GM12801 (cell line): ENCODE measurements at regions not wholly inside any gene's neighbourhood (a gene's known extent, or its start where the extent isn't known, plus 50 kb on each side); places are given as distances from the start of the nearest gene placed in this dataset.

ENCODE experiments used
- TF ChIP-seq, protein P1 (sequence below): IDR thresholded peaks from one replicate; pipeline ENCODE4 v1.5.1; 2011; ENCODE audit warnings: control low read depth; ENCODE audit not compliant: insufficient read length; ENCODE audit errors: extremely low read depth

DNA sequence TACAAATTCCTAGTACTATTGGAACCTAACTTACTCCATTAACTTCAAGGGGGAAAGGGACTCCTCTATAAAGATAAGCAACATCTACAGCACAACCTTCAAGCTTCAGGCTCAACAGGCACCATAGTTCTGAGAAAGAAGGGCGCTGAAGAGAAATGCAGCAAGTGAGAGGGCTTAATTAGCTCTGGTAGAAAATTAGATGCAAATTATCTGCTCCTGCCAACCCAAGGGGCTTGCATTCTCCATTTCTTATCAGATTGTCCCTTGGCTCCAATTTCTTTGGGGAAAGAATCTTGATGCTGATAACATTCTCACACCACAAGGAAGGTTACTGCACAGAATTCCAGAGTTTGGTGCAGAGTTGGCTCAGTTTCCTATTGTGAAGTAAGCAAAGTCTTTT, 214.6 kb downstream of the GABRG2 start:
- TF ChIP-seq, protein P1, sequence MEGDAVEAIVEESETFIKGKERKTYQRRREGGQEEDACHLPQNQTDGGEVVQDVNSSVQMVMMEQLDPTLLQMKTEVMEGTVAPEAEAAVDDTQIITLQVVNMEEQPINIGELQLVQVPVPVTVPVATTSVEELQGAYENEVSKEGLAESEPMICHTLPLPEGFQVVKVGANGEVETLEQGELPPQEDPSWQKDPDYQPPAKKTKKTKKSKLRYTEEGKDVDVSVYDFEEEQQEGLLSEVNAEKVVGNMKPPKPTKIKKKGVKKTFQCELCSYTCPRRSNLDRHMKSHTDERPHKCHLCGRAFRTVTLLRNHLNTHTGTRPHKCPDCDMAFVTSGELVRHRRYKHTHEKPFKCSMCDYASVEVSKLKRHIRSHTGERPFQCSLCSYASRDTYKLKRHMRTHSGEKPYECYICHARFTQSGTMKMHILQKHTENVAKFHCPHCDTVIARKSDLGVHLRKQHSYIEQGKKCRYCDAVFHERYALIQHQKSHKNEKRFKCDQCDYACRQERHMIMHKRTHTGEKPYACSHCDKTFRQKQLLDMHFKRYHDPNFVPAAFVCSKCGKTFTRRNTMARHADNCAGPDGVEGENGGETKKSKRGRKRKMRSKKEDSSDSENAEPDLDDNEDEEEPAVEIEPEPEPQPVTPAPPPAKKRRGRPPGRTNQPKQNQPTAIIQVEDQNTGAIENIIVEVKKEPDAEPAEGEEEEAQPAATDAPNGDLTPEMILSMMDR, result no peak

- TF ChIP-seq, protein P1, result no peak
Observed at GRCh38 chr5:162283609-162284008, 216.0 kb downstream of the GABRG2 start.

DNA sequence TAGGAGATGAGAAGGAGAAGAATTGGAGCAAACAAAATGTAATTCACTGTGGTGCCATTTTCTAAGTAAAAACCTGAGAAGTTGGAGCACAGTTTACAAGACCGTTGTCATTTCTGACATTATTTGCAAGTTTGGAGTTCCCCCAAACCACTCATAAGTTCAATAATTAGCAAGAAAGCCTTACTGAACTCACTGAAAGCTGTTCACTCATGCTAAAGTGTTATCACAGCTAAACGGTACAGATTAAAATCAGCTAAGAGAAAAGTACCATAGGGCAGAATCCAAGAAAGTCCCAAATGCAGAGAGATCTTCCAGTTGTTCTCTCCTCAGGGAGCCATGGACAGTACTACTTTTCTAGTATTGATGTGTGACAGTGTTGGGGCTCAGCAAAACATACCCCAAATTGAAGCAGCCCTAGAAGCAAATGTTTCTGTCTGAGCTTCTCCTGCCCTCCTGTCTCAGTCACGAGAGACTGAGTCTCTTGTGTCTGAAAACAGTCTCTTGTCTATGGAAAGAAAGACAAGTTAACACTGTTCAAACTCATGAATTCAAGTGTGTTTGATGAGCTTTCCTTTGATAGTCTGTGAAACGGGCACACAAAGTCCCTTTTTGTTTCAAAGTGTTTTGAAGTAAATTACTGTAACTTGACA, 221.2 kb downstream of the GABRG2 start:
- TF ChIP-seq, protein P1, result no peak

DNA sequence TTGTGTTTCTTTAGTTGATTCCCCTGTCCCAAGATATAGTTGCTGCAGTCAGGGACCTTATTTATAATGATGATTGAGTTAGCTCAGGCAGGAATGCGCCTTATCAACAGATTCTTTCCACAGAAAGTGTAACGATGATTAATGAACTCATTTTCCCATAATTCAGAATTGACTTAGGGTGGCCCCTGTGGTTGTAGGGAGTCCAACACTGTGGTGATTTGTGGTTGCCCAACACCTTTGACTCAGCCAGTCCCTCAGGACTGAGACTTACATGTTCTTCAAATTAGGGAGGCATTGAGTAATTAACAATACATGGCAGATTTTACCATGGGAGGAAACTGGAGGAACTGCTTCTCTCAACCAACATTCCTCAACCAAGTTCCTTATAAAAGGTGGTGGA, 221.9 kb downstream of the GABRG2 start:
- TF ChIP-seq, protein P1, result no peak

GRCh38 chr5:162299793-162300192, 232.2 kb downstream of the GABRG2 start:
- TF ChIP-seq, protein P1, result no peak

- TF ChIP-seq, protein P1, result no peak
Observed at GRCh38 chr5:162301356-162301755, 233.8 kb downstream of the GABRG2 start.

GRCh38 chr5:162323466-162323865, 255.9 kb downstream of the GABRG2 start:
- TF ChIP-seq, protein P1, result no peak
